SK-N-MC (cell line): ENCODE measurements at regions not wholly inside any gene's neighbourhood (a gene's known extent, or its start where the extent isn't known, plus 50 kb on each side); places are given as distances from the start of the nearest gene placed in this dataset.

Source experiments
- DNase-seq: peaks from one replicate; pipeline ENCODE4 v3.0.0-alpha.2; 2011; ENCODE audit warnings: low read depth, low spot score
- H3K27ac ChIP-seq: fragments of 200-600 bp; sonication (generic); 2 replicates; pipeline ENCODE4 v1.5.1; 2016; ENCODE audit warnings: mixed run types
- H3K36me3 ChIP-seq: fragments of 200-600 bp; sonication (generic); 2 replicates; pipeline ENCODE4 v1.6.1; 2017; ENCODE audit warnings: antibody characterized with exemption, low read length, mixed read lengths; ENCODE audit not compliant: insufficient read depth
- H3K4me3 ChIP-seq: fragments of 200-600 bp; sonication (generic); 2 replicates; pipeline ENCODE4 v1.5.1; 2016
- H3K9ac ChIP-seq: fragments of 200-600 bp; sonication (generic); 2 replicates; pipeline ENCODE4 v1.8.0; 2017; ENCODE audit warnings: mixed run types, mixed read lengths; ENCODE audit not compliant: insufficient read length
- H3K9me3 ChIP-seq: fragments of 200-600 bp; sonication (generic); 2 replicates; pipeline ENCODE4 v1.6.1; 2017; ENCODE audit warnings: low read depth, mild to moderate bottlenecking, antibody characterized with exemption, low read length, moderate library complexity, mixed read lengths
- EZH2 ChIP-seq: fragments of 200-600 bp; sonication (generic); IDR thresholded peaks from one replicate; pipeline ENCODE4 v1.6.1; 2017; ENCODE audit warnings: antibody characterized with exemption
- FOXP2 ChIP-seq: optimal IDR thresholded peaks from 2 replicates; pipeline ENCODE3; 2011; ENCODE audit warnings: mild to moderate bottlenecking, moderate library complexity; ENCODE audit not compliant: insufficient read depth; ENCODE audit errors: extremely low read length, control extremely low read depth
- POLR2AphosphoS5 ChIP-seq: IDR thresholded peaks from 2 replicates; pipeline ENCODE4 v1.6.1; 2012; ENCODE audit warnings: mild to moderate bottlenecking, low read depth, low read length, borderline replicate concordance

- Histone ChIP-seq H3K4me3 (no peak overlapping the region), H3K9ac (no peak overlapping the region), H3K9me3 (no peaks in the 10 kb centered on the region), H3K36me3 (no peaks in the 10 kb centered on the region), H3K27ac (no peak overlapping the region)
- DNase-seq = no peak
- no peak for TF ChIP-seq FOXP2
- no peak for TF ChIP-seq EZH2
- TF ChIP-seq POLR2AphosphoS5 = no peak
These were observed 290.4 kb upstream of the SULF2 start for GRCh38 chr20:48075591-48076174.

DNA sequence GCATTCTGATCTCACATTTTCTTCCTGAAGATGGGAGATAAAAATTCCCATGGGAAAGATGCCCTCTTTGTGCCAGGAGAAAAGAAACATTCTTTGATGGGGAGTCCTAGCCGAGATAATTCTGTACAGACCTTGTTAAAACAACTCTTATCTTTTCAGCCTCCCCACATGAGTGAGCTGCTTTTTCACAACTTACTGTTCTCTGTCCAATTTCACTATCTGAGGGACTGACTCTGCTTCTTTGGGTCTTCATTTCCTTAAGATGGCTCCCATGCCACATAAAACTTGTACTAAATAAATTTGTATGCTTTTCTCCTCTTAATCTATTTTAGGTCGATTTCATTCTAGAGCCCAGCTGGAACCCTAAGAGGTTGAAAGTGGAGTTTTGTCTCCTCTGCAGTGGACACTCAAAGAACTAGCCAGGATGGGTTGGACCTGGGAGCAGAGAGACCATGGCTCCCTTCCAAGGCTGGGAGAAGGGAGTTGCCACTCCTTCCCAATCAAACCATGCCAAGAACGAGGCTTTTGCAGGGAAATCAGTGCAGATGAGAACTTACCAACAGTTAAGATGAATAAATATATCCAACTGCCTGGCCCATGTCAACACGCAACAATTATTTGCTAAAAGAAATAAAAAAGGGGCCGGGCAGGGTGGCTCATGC, 285.8 kb upstream of the SULF2 start:
- H3K36me3 ChIP-seq = no peaks in the 10 kb centered on the region
- H3K9me3 ChIP-seq = no peaks in the 10 kb centered on the region
- no peak for DNase-seq
- H3K4me3 ChIP-seq = no peak overlapping the region
- H3K27ac ChIP-seq = no peak overlapping the region
- TF ChIP-seq POLR2AphosphoS5 (no peak), EZH2 (no peak), FOXP2 (no peak)
- no peak overlapping the region for H3K9ac ChIP-seq

DNA sequence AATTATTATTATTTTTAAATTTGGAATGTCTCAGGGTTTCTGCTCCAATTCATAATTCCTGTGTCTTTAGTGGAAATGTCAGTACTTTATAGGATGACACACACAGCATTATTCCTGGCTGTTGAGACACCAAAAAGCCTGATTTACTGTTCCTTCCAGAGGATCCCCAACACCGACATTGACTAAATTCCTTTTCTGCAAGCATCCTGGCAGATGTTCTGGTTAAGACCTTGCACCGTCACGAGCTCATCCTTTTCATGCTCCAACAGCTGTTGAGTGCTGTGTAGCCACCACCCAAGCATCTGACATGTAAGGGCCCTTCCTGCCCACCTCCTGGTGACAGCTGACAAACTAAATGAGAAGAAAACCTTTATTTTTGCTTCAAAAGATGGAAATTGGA, 284.3 kb upstream of the SULF2 start:
- Histone ChIP-seq H3K36me3 (no peaks in the 10 kb centered on the region), H3K27ac (no peak overlapping the region), H3K9me3 (no peaks in the 10 kb centered on the region), H3K9ac (no peak overlapping the region), H3K4me3 (no peak overlapping the region)
- no peak for TF ChIP-seq POLR2AphosphoS5
- no peak for TF ChIP-seq FOXP2
- TF ChIP-seq EZH2 = no peak
- no peak for DNase-seq

DNA sequence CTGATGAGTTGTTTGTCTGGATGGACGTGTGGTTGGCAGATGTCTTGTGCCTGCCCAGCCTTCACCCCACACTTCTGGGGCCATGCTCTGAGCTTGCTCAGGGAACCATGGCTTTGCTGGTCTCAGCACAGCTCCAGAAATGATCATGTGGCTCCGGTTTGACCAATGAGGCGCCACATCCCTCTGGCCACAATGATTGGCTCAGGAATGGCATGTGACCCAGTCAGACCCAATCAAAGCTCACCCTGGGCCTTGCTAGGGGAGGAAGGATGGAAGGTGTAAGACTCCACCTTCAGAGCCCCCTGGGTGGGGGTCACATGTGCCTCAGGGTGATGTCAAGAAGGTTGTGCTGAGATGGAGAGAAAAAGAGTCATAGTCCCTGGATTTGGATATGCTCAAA, 281.6 kb upstream of the SULF2 start:
- no peak overlapping the region for H3K9ac ChIP-seq
- TF ChIP-seq POLR2AphosphoS5 = no peak
- no peak for TF ChIP-seq EZH2
- no peak for TF ChIP-seq FOXP2
- H3K36me3 ChIP-seq = no peaks in the 10 kb centered on the region
- no peak overlapping the region for H3K27ac ChIP-seq
- H3K4me3 ChIP-seq = no peak overlapping the region
- no peak for DNase-seq
- no peaks in the 10 kb centered on the region for H3K9me3 ChIP-seq

DNA sequence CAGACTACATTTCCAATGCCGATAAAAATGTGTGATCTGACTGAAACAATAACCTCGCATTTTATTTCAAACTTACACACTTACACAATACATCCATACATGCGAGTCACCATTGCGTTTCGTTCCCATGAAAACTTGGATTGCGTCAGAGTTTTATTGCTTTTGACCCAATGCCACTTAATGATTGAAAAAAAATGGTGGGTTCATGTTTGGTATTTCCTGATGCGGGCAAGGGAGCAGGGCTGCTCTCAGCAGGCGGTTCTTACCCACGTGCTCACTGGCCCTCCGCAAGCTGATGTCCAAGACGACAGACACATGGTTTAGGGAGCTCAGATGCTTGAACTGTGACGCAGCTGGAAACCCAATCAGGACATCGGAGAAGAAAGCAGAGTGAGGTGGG, 281.0 kb upstream of the SULF2 start:
- DNase-seq = no peak
- Histone ChIP-seq H3K9ac (no peak overlapping the region), H3K27ac (no peak overlapping the region), H3K36me3 (no peaks in the 10 kb centered on the region), H3K4me3 (no peak overlapping the region), H3K9me3 (no peaks in the 10 kb centered on the region)
- no peak for TF ChIP-seq FOXP2
- no peak for TF ChIP-seq EZH2
- no peak for TF ChIP-seq POLR2AphosphoS5

DNA sequence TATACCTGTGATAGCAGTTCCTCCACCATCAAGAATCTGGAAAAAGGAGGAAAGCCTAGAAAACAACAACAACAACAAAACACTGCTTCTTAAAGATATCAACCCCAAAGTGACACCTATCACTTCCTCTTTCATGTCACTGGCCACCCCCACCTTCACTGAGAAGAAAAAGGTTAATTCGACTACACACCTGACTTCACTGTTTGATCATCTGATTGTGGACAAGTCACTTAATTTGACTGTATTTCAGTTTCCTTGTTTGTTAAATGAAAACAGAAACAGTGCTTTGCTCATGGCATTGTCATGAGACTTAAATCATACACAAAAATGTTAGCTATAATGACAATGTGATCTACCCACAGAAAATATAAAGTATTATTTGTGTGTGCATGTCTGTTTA, 280.6 kb upstream of the SULF2 start:
- H3K9ac ChIP-seq = no peak overlapping the region
- TF ChIP-seq EZH2 = no peak
- TF ChIP-seq FOXP2 = no peak
- no peak for TF ChIP-seq POLR2AphosphoS5
- no peak overlapping the region for H3K27ac ChIP-seq
- no peak for DNase-seq
- no peaks in the 10 kb centered on the region for H3K9me3 ChIP-seq
- H3K4me3 ChIP-seq = no peak overlapping the region
- no peaks in the 10 kb centered on the region for H3K36me3 ChIP-seq

GRCh38 chr20:48064929-48065328, 279.6 kb upstream of the SULF2 start:
- Histone ChIP-seq H3K27ac (no peak overlapping the region), H3K9ac (no peak overlapping the region), H3K4me3 (no peak overlapping the region), H3K9me3 (no peaks in the 10 kb centered on the region), H3K36me3 (no peaks in the 10 kb centered on the region)
- no peak for DNase-seq
- no peak for TF ChIP-seq FOXP2
- no peak for TF ChIP-seq EZH2
- TF ChIP-seq POLR2AphosphoS5 = no peak

- H3K36me3 ChIP-seq = no peaks in the 10 kb centered on the region
- H3K9me3 ChIP-seq = no peaks in the 10 kb centered on the region
- TF ChIP-seq FOXP2 (no peak), POLR2AphosphoS5 (no peak), EZH2 (no peak)
- DNase-seq = no peak
- no peak overlapping the region for H3K4me3 ChIP-seq
- H3K27ac ChIP-seq = no peak overlapping the region
- H3K9ac ChIP-seq = no peak overlapping the region
These were observed 275.8 kb upstream of the SULF2 start for GRCh38 chr20:48060841-48061720.
